Heart left ventricle (tissue), 16 donors: ENCODE measurements at regions not wholly inside any gene's neighbourhood (a gene's known extent, or its start where the extent isn't known, plus 50 kb on each side); places are given as distances from the start of the nearest gene placed in this dataset.

Source experiments
- ATAC-seq, 4 donors: fragments of 200-7000 bp; cut with Tn5 transposase; one replicate each; pipeline ENCODE4 v1.9.1; 2020 to 2022; ENCODE audit warnings: moderate library complexity in 4 of 4, mild to moderate bottlenecking in 3 of 4, moderate number of reproducible peaks in 1 of 4
- DNase-seq, 5 donors: peaks; one replicate each; pipeline ENCODE4 v3.0.0-alpha.2; 2020
- H3K27ac ChIP-seq, 12 donors: fragments of 200-600 bp; sonication (generic) in 4 of 12; one replicate each; pipeline versions ENCODE4 v1.5.0 to v1.8.0; 2016 to 2022; ENCODE audit warnings: mild to moderate bottlenecking in 2 of 12
- H3K27me3 ChIP-seq, 9 donors: fragments of 200-600 bp; sonication (generic) in 2 of 9; one replicate each; pipeline versions ENCODE4 v1.5.1 to v1.8.0; 2016 to 2022; ENCODE audit warnings: mild to moderate bottlenecking in 3 of 9
- H3K36me3 ChIP-seq, 9 donors: fragments of 200-600 bp; sonication (generic) in 2 of 9; one replicate each; pipeline versions ENCODE4 v1.5.0 to v1.8.0; 2018 to 2022; ENCODE audit warnings: mild to moderate bottlenecking in 2 of 9
- H3K4me1 ChIP-seq, 12 donors: fragments of 200-600 bp; sonication (generic) in 4 of 12; one replicate each; pipeline versions ENCODE4 v1.5.0 to v1.8.0; 2016 to 2022; ENCODE audit warnings: mild to moderate bottlenecking in 3 of 12
- H3K4me3 ChIP-seq, 12 donors: fragments of 200-600 bp; sonication (generic) in 4 of 12; one replicate each; pipeline versions ENCODE4 v1.5.0 to v1.8.0; 2017 to 2022; ENCODE audit warnings: mild to moderate bottlenecking in 9 of 12, moderate library complexity in 4 of 12
- H3K9me3 ChIP-seq, 12 donors: fragments of 200-600 bp; sonication (generic) in 4 of 12; one replicate each; pipeline versions ENCODE4 v1.5.0 to v1.8.0; 2016 to 2022; ENCODE audit warnings: mild to moderate bottlenecking in 1 of 12
- CTCF ChIP-seq, 12 donors: fragments of 200-600 bp; sonication (generic) in 4 of 12; IDR thresholded peaks; one replicate each; pipeline versions ENCODE4 v1.5.0 to v1.8.0; 2018 to 2022; ENCODE audit warnings: antibody characterized with exemption in 12 of 12, mild to moderate bottlenecking in 5 of 12
- POLR2A ChIP-seq, 2 donors: fragments of 450-650 bp; IDR thresholded peaks; one replicate each; pipeline ENCODE4 v1.6.1; 2017; ENCODE audit warnings: antibody characterized with exemption in 2 of 2, mild to moderate bottlenecking in 2 of 2, moderate library complexity in 2 of 2
- WGBS, 4 donors: extraction: QIAGEN DNeasy Blood & Tissue Kit in 2 of 4; methylation state at CpG; one replicate each; pipeline versions ENCODE4 v1.1.5 to v1.1.7; 2013 to 2018; 5-methylcytosine and 5-hydroxymethylcytosine counted together
- intact Hi-C, 10 donors: fragments of 100-400 bp; cut with DNase I; formaldehyde crosslinking; loops; one replicate each; pipeline versions ENCODE4 v1.11.1 to v1.14.2; 2022
- donor health status: ischemic (EF 13 %, LVEDD 7.1; RV severe dilation, severe dysfunction).
- donor health status: healthy with polysubstance abuse.
- donor health status: DM: no; HTN: yes; CAD: no.
- donor health status: DM: no; HTN: no; CAD: no.
- donor health status: ischemic (EF 25% LVEDD 6.9; RV normal size, moderate dysfunction).
- donor health status: ischemic (EF 25% LVEDD 5.7; RV mildly dilated, moderate dysfunction).
- donor health status: healthy.
- donor health status: DM: yes; HTN: yes; CAD: no.
- donor health status: ischemic (EF 35%, LVEDD 5.7; RV mildly dilated, moderate dysfunction).
- donor health status: nonischemic (EF 11% LVEDD 7.7; RV severe dilation, severe dysfunction).
- donor health status: DM: yes; HTN: yes; CAD: no.
- donor health status: PGD.
- donor health status: ischemic (EF 29% LVEDD 5.4; RV normal size, mild dysfunction).
- donor health status: nonischemic (EF 23%, LVEDD 6.1; RV moderate dilation, normal function).

DNA sequence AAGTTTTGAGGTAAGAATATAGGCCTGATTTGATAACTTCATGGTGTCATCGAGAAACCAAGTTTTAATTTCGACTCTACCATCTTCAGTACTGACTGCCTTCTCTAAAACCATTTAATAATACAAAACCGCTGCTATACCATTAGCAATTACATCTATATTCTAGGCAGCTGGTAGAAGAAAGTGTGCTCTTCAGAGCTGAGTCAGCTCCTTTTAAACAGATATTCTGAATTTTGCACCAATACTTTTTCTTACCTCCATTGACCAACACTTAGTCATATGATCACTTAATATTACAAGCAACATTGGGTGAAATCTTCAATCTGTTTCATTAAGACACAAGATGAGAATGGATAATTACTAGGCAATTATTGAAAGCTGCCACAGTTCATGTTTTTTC is 1667.8 kb downstream of the PCDH9 start:
- H3K27me3 ChIP-seq: no peaks in the 10 kb centered on the region
- TF ChIP-seq POLR2A (IDR thresholded peaks at IDR 0.05) (no peak), CTCF (IDR thresholded peaks at IDR 0.05) (no peak)
- H3K4me1 ChIP-seq: no peaks in the 10 kb centered on the region
- H3K9me3 ChIP-seq: peaks cover 0 to 6% (median 0%) of the 10 kb centered on the region in 12 donors
- ATAC-seq: no peak
- intact Hi-C loops: no loop called here
- no peaks in the 10 kb centered on the region for H3K36me3 ChIP-seq
- DNase-seq: no peak
- H3K27ac ChIP-seq: no peak overlapping the region
- H3K4me3 ChIP-seq: no peak overlapping the region
- 82 to 89% (median 84%) methylated on average over 3 of the region's 3 CpGs for WGBS, 4 donors

DNA sequence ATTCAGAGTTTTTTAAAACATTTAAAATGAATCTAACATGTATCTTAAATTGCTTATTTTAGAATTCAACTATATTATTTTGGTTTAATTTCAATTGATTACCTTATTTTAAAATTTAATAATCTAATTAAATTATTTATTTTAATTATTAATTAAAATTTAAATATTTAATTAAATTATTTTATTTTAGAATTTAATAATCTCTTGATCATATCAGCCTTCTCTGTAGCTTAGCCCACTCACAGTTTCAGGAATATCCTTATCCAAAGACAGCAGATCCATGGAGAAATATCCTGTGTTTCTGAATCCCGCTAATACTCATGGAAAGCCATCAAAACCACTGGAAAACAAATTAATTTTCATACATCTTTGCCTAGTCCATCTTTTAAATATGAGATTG is 1669.2 kb downstream of the PCDH9 start:
- Histone ChIP-seq H3K27ac (no peak overlapping the region), H3K36me3 (no peaks in the 10 kb centered on the region), H3K4me1 (no peaks in the 10 kb centered on the region), H3K27me3 (no peaks in the 10 kb centered on the region), H3K4me3 (no peak overlapping the region), H3K9me3 (peaks cover 0 to 6% (median 0%) of the 10 kb centered on the region in 12 donors)
- intact Hi-C loops: no loop called here
- DNase-seq (no peak), ATAC-seq (no peak)
- 87 to 97% (median 90%) methylated on average over 1 of the region's 1 CpG for WGBS, 4 donors
- TF ChIP-seq CTCF (IDR thresholded peaks at IDR 0.05) (no peak), POLR2A (IDR thresholded peaks at IDR 0.05) (no peak)

- WGBS, 4 donors: 87 to 92% (median 90%) methylated on average over 2 of the region's 2 CpGs
- Histone ChIP-seq H3K4me3 (no peak overlapping the region), H3K9me3 (peaks cover 0 to 16% (median 6%) of the 10 kb centered on the region in 12 donors), H3K27me3 (no peaks in the 10 kb centered on the region), H3K27ac (no peak overlapping the region), H3K4me1 (no peaks in the 10 kb centered on the region), H3K36me3 (no peaks in the 10 kb centered on the region)
- intact Hi-C loops: no loop called here
- DNase-seq: no peak
- TF ChIP-seq POLR2A (IDR thresholded peaks at IDR 0.05) (no peak), CTCF (IDR thresholded peaks at IDR 0.05) (no peak)
- no peak for ATAC-seq
Measured at GRCh38 chr13:65555962-65556361, 1674.2 kb downstream of the PCDH9 start.

- TF ChIP-seq CTCF (IDR thresholded peaks at IDR 0.05) (no peak), POLR2A (IDR thresholded peaks at IDR 0.05) (no peak)
- H3K4me1 ChIP-seq: no peaks in the 10 kb centered on the region
- H3K36me3 ChIP-seq: no peaks in the 10 kb centered on the region
- intact Hi-C loops: no loop called here
- no peaks in the 10 kb centered on the region for H3K27me3 ChIP-seq
- no peak overlapping the region for H3K27ac ChIP-seq
- peaks cover 0 to 22% (median 8%) of the 10 kb centered on the region in 12 donors for H3K9me3 ChIP-seq
- 50 to 71% (median 68%) methylated on average over 5 of the region's 5 CpGs for WGBS, 4 donors
- DNase-seq (peak in 1 of 5 donors; percentile 28), ATAC-seq (no peak)
- H3K4me3 ChIP-seq: no peak overlapping the region
Measured at GRCh38 chr13:65553096-65553727, 1676.9 kb downstream of the PCDH9 start.
